Neural crest cell (in vitro differentiated cells): ENCODE measurements at regions not wholly inside any gene's neighbourhood (a gene's known extent, or its start where the extent isn't known, plus 50 kb on each side); places are given as distances from the start of the nearest gene placed in this dataset.

Source experiments
- DNase-seq: peaks from one replicate; pipeline ENCODE4 v3.0.0; 2021; ENCODE audit warnings: low read depth, mixed read lengths, low spot score
- H3K27ac Mint-ChIP-seq: one replicate; pipeline ENCODE4 v1.8.0; 2021; ENCODE audit warnings: mild to moderate bottlenecking, mixed read lengths; ENCODE audit not compliant: unreplicated experiment
- H3K27me3 Mint-ChIP-seq: 2 replicates; pipeline ENCODE4 v1.8.0; 2021; ENCODE audit warnings: low read depth, mild to moderate bottlenecking, mixed read lengths
- H3K36me3 Mint-ChIP-seq: 2 replicates; pipeline ENCODE4 v1.8.0; 2021; ENCODE audit warnings: low read depth, mild to moderate bottlenecking, mixed read lengths
- H3K4me1 Mint-ChIP-seq: 2 replicates; pipeline ENCODE4 v1.8.0; 2021; ENCODE audit warnings: mixed read lengths
- H3K4me3 Mint-ChIP-seq: one replicate; pipeline ENCODE4 v1.8.0; 2021; ENCODE audit warnings: mild to moderate bottlenecking, mixed read lengths
- H3K9me3 Mint-ChIP-seq: 2 replicates; pipeline ENCODE4 v1.8.0; 2021; ENCODE audit warnings: mixed read lengths
- CTCF ChIP-seq: fragments of 200-600 bp; sonication (generic); conservative IDR thresholded peaks from 2 replicates; pipeline ENCODE4 v1.5.0; 2021; ENCODE audit warnings: antibody characterized with exemption, mild to moderate bottlenecking

DNA sequence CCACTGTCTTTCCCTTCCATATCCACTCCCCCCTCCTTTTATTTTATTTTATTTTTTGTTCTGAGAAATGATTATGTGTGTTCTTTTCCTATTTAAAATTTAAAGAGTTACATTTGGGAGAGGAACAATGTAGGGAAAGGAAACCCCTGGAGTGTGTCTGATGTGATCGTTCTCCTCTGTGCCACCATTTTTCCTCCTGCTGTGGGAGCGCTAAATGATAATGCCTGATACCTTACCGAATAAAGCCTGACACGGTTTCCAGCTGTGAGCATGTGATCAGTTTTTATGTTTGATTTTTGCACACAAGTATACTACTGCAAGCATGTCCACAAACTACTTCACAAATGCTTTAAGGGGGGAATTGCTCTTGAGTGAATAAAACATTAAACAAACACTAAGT lies 317.8 kb upstream of the FANCL start:
- Mint-ChIP-seq H3K27me3 (no peaks in the 10 kb centered on the region), H3K4me1 (no peaks in the 10 kb centered on the region), H3K36me3 (no peaks in the 10 kb centered on the region), H3K9me3 (no peaks in the 10 kb centered on the region), H3K27ac (no peak overlapping the region), H3K4me3 (no peak overlapping the region)
- TF ChIP-seq CTCF: no peak
- no peak for DNase-seq

- no peaks in the 10 kb centered on the region for H3K4me1 Mint-ChIP-seq
- no peak for DNase-seq
- H3K36me3 Mint-ChIP-seq: no peaks in the 10 kb centered on the region
- TF ChIP-seq CTCF: no peak
- no peak overlapping the region for H3K27ac Mint-ChIP-seq
- no peaks in the 10 kb centered on the region for H3K27me3 Mint-ChIP-seq
- no peak overlapping the region for H3K4me3 Mint-ChIP-seq
- no peaks in the 10 kb centered on the region for H3K9me3 Mint-ChIP-seq
Measured at GRCh38 chr2:58557176-58557575, 316.1 kb upstream of the FANCL start.

- TF ChIP-seq CTCF: peak; percentile 46
- Mint-ChIP-seq H3K9me3 (no peaks in the 10 kb centered on the region), H3K4me1 (no peaks in the 10 kb centered on the region), H3K36me3 (no peaks in the 10 kb centered on the region), H3K27me3 (no peaks in the 10 kb centered on the region), H3K27ac (no peak overlapping the region), H3K4me3 (no peak overlapping the region)
- DNase-seq: no peak
Measured at GRCh38 chr2:58553937-58554336, 312.8 kb upstream of the FANCL start.

GRCh38 chr2:58553522-58553921 lies 312.4 kb upstream of the FANCL start:
- H3K4me3 Mint-ChIP-seq: no peak overlapping the region
- H3K9me3 Mint-ChIP-seq: no peaks in the 10 kb centered on the region
- no peaks in the 10 kb centered on the region for H3K36me3 Mint-ChIP-seq
- TF ChIP-seq CTCF: no peak
- no peak for DNase-seq
- H3K4me1 Mint-ChIP-seq: no peaks in the 10 kb centered on the region
- H3K27me3 Mint-ChIP-seq: no peaks in the 10 kb centered on the region
- H3K27ac Mint-ChIP-seq: no peak overlapping the region

DNA sequence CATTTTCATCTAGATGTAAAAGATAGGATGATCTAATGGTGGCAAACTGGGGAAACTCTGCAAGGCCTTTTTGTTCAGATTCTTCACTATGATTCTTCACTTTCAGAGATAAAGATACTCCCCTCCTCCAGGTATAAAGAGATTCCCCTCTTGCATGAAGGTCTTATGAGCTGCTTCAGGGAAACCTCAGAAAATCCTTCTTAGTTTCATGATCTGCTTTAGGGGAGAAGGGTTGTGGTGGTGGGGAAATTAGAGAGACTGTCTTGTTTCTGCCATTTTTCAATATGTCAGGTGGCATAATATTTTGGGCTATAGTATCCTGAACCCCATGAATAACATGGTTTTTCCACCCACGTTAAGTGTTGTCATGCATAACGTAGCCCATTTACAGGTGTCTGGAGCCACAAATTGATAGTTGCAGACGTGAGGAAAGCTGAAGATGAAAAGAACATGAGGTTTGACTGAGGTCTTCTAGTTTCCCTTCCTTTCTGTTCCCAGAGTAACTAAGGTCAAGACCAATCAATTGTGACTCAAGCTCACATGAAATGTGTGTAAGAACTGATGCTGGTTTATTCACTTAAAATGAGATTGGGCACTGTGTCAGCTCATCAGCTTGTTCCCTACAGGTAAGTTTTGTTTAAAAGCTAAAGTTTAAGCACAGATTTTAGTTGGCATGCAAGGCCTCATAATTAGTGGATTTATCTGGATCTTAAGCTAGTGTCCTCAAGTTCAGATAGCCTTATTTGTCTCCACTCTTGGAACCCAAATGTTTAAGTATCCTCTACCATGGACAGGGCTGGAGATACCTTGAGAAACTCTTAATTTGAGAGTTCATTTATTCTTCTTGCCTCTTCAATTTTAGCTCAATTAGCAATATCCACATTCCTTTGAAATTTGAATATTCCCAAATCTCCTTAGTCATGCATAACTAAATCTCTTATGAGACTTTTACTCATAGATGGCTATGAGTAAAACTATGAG lies 304.5 kb upstream of the FANCL start:
- no peaks in the 10 kb centered on the region for H3K9me3 Mint-ChIP-seq
- H3K27ac Mint-ChIP-seq: no peak overlapping the region
- no peaks in the 10 kb centered on the region for H3K27me3 Mint-ChIP-seq
- H3K4me3 Mint-ChIP-seq: no peak overlapping the region
- H3K36me3 Mint-ChIP-seq: no peaks in the 10 kb centered on the region
- no peak for TF ChIP-seq CTCF
- DNase-seq: no peak
- peaks cover 14% of the 10 kb centered on the region for H3K4me1 Mint-ChIP-seq
